GM12892 (cell line): ENCODE measurements at regions not wholly inside any gene's neighbourhood (a gene's known extent, or its start where the extent isn't known, plus 50 kb on each side); places are given as distances from the start of the nearest gene placed in this dataset.
"Not testable (repeated sequence)": the region's sequence is repeated elsewhere in the genome, so short reads cannot be mapped to it uniquely, and the experiment has no call there.

ENCODE experiments used
- DNase-seq: peaks from one replicate; pipeline ENCODE4 v3.0.0; 2011; ENCODE audit not compliant: insufficient read length
- FAIRE-seq: peaks from 2 replicates; lab custom pipeline; 2011; peaks lifted over from hg19 to GRCh38; lab: Jason Lieb, UNC
- POLR2A ChIP-seq: IDR thresholded peaks from 2 replicates; pipeline ENCODE4 v1.6.1; 2011; ENCODE audit warnings: low read depth, low read length, control low read depth
- POLR2AphosphoS5 ChIP-seq: IDR thresholded peaks from 2 replicates; pipeline ENCODE4 v1.6.1; 2011; ENCODE audit warnings: low read depth, low read length, control low read depth
- TAF1 ChIP-seq: IDR thresholded peaks from 2 replicates; pipeline ENCODE4 v1.6.1; 2011; ENCODE audit warnings: low read depth, mild to moderate bottlenecking, control low read depth, low read length, borderline replicate concordance

- DNase-seq = no peak
- no peak for FAIRE-seq
- TF ChIP-seq TAF1 (no peak), POLR2AphosphoS5 (no peak), POLR2A (no peak)
These were observed 51.2 kb upstream of the LBX1 start for GRCh38 chr10:101280511-101280910.

GRCh38 chr10:101280921-101281320, 51.7 kb upstream of the LBX1 start:
- FAIRE-seq, DNase-seq: not testable (repeated sequence)

GRCh38 chr10:101282947-101283346, 53.7 kb upstream of the LBX1 start:
- no peak for FAIRE-seq
- no peak for DNase-seq
- no peak for TF ChIP-seq POLR2AphosphoS5
- no peak for TF ChIP-seq TAF1
- no peak for TF ChIP-seq POLR2A

GRCh38 chr10:101283762-101284100, 54.5 kb upstream of the LBX1 start:
- DNase-seq (no peak), FAIRE-seq (no peak)
- TF ChIP-seq POLR2A = no peak
- no peak for TF ChIP-seq POLR2AphosphoS5
- TF ChIP-seq TAF1 = no peak

- no peak for FAIRE-seq
- TF ChIP-seq POLR2AphosphoS5 (no peak), POLR2A (no peak), TAF1 (no peak)
- DNase-seq = no peak
These were observed 55.0 kb upstream of the LBX1 start for GRCh38 chr10:101284101-101284743.

GRCh38 chr10:101284744-101285463, 55.6 kb upstream of the LBX1 start:
- FAIRE-seq (no peak), DNase-seq (no peak)
- no peak for TF ChIP-seq POLR2AphosphoS5
- no peak for TF ChIP-seq TAF1
- no peak for TF ChIP-seq POLR2A

- no peak for FAIRE-seq
- TF ChIP-seq POLR2AphosphoS5 (no peak), POLR2A (no peak), TAF1 (no peak)
- DNase-seq = no peak
These were observed 56.3 kb upstream of the LBX1 start for GRCh38 chr10:101285519-101286070.

GRCh38 chr10:101286248-101287046, 57.2 kb upstream of the LBX1 start:
- DNase-seq = no peak
- TF ChIP-seq POLR2A = no peak
- TF ChIP-seq POLR2AphosphoS5 = no peak
- no peak for TF ChIP-seq TAF1
- FAIRE-seq = no peak

- TF ChIP-seq POLR2A (no peak), POLR2AphosphoS5 (no peak), TAF1 (no peak)
- DNase-seq (no peak), FAIRE-seq (no peak)
These were observed 58.1 kb upstream of the LBX1 start for GRCh38 chr10:101287183-101287996.

- TF ChIP-seq TAF1 = no peak
- TF ChIP-seq POLR2A = no peak
- no peak for TF ChIP-seq POLR2AphosphoS5
- DNase-seq (no peak), FAIRE-seq (no peak)
These were observed 58.9 kb upstream of the LBX1 start for GRCh38 chr10:101287997-101288635.

- DNase-seq = no peak
- TF ChIP-seq POLR2AphosphoS5 (no peak), POLR2A (no peak), TAF1 (no peak)
- no peak for FAIRE-seq
These were observed 60.3 kb upstream of the LBX1 start for GRCh38 chr10:101289541-101289940.
